Smooth muscle cell (in vitro differentiated cells): ENCODE measurements at regions not wholly inside any gene's neighbourhood (a gene's known extent, or its start where the extent isn't known, plus 50 kb on each side); places are given as distances from the start of the nearest gene placed in this dataset.

Source experiments
- DNase-seq: peaks from one replicate; lab custom pipeline; 2025; ENCODE audit not compliant: unreplicated experiment; lab: John Stamatoyannopoulos, UW
- H2AFZ ChIP-seq: fragments of 200-600 bp; sonication (generic); 2 replicates; pipeline ENCODE4 v1.6.0; 2016; ENCODE audit warnings: antibody characterized with exemption, low read depth, mild to moderate bottlenecking
- H3F3A ChIP-seq: fragments of 200-600 bp; sonication (generic); 2 replicates; pipeline ENCODE4 v1.6.0; 2017; ENCODE audit warnings: antibody characterized with exemption, low read depth
- H3K27ac ChIP-seq: fragments of 200-600 bp; sonication (generic); 2 replicates; pipeline ENCODE4 v1.5.1; 2016; ENCODE audit warnings: low read depth, mild to moderate bottlenecking
- H3K27me3 ChIP-seq: fragments of 200-600 bp; sonication (generic); 2 replicates; pipeline ENCODE4 v1.6.1; 2016; ENCODE audit warnings: low read depth, mild to moderate bottlenecking
- H3K36me3 ChIP-seq: fragments of 200-600 bp; sonication (generic); 2 replicates; pipeline ENCODE4 v1.5.1; 2016; ENCODE audit warnings: low read depth
- H3K4me1 ChIP-seq: fragments of 200-600 bp; sonication (generic); 2 replicates; pipeline ENCODE4 v1.5.1; 2016; ENCODE audit warnings: low read depth
- H3K4me2 ChIP-seq: fragments of 200-600 bp; sonication (generic); 2 replicates; pipeline ENCODE4 v1.6.0; 2016; ENCODE audit warnings: mild to moderate bottlenecking
- H3K4me3 ChIP-seq: fragments of 200-600 bp; sonication (generic); 2 replicates; pipeline ENCODE4 v1.5.1; 2016; ENCODE audit warnings: mild to moderate bottlenecking
- H3K79me2 ChIP-seq: fragments of 200-600 bp; sonication (generic); 2 replicates; pipeline ENCODE4 v1.6.0; 2016; ENCODE audit warnings: low read depth, mild to moderate bottlenecking
- H3K9ac ChIP-seq: fragments of 200-600 bp; sonication (generic); 2 replicates; pipeline ENCODE4 v1.6.0; 2016; ENCODE audit warnings: low read depth
- H3K9me3 ChIP-seq: fragments of 200-600 bp; sonication (generic); replicated peaks from 2 replicates; pipeline ENCODE4 v1.5.1; 2016; ENCODE audit warnings: low read depth
- H4K20me1 ChIP-seq: fragments of 200-600 bp; sonication (generic); 2 replicates; pipeline ENCODE4 v1.6.0; 2016; ENCODE audit warnings: low read depth
- WGBS: methylation state at CpG from one replicate; pipeline ENCODE4 v1.1.7; 2016; ENCODE audit warnings: low lambda C conversion rate; 5-methylcytosine and 5-hydroxymethylcytosine counted together
- TF ChIP-seq, protein P1 (sequence below): fragments of 200-600 bp; sonication (generic); IDR thresholded peaks from 2 replicates; pipeline ENCODE4 v1.5.1; 2017; ENCODE audit warnings: borderline replicate concordance, mild to moderate bottlenecking, antibody characterized with exemption; ENCODE audit not compliant: insufficient read depth, poor library complexity, severe bottlenecking

DNA sequence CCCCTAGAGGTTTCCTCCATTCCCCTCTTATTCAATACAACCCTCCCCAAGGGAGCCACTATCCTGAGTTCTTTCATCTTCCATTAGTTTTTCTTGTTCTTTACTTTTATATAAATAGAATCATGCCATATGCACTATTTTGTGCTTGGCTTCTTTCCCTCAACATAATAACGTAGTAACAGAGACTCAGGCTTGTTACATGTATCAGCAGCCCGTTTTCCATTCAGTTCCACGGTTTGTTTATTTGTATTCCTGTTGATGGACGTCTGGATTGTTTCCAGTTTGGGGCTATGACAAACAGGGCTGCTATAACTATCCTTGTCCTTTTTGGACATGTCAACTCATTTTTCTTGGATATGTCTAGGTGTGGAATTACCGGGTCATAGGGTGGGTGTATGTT is 264.4 kb upstream of the MKI67 start:
- Histone ChIP-seq H3K27me3 (peaks cover 3% of the 10 kb centered on the region), H3K4me1 (no peaks in the 10 kb centered on the region), H4K20me1 (no peaks in the 10 kb centered on the region), H3K9ac (no peak overlapping the region), H2AFZ (no peak overlapping the region), H3K27ac (no peak overlapping the region), H3K4me2 (no peak overlapping the region), H3K36me3 (no peaks in the 10 kb centered on the region), H3F3A (no peaks in the 10 kb centered on the region), H3K9me3 (no peaks in the 10 kb centered on the region), H3K79me2 (no peaks in the 10 kb centered on the region), H3K4me3 (no peak overlapping the region)
- no peak for DNase-seq
- TF ChIP-seq, protein P1, sequence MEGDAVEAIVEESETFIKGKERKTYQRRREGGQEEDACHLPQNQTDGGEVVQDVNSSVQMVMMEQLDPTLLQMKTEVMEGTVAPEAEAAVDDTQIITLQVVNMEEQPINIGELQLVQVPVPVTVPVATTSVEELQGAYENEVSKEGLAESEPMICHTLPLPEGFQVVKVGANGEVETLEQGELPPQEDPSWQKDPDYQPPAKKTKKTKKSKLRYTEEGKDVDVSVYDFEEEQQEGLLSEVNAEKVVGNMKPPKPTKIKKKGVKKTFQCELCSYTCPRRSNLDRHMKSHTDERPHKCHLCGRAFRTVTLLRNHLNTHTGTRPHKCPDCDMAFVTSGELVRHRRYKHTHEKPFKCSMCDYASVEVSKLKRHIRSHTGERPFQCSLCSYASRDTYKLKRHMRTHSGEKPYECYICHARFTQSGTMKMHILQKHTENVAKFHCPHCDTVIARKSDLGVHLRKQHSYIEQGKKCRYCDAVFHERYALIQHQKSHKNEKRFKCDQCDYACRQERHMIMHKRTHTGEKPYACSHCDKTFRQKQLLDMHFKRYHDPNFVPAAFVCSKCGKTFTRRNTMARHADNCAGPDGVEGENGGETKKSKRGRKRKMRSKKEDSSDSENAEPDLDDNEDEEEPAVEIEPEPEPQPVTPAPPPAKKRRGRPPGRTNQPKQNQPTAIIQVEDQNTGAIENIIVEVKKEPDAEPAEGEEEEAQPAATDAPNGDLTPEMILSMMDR, result no peak
- WGBS, result 71% methylated on average over 5 of the region's 5 CpGs

DNA sequence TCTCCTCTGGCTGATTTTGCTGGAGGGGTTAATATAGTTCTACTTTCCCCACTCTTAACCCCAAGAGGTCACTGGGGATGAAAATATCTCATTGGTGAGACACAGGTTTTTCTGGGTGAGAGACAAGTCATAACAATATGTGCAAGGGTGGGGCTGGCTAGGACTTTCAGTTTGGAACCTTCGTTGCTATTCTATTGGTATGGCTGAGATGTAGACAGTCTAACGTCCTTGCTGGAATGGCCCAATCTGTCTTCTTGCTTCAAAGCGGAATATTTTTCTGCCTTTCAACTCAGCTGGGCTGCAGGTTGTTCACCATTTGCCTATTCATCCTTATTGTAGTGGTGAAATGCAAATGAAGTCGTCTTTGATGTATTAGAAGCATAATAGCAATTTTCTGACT is 267.3 kb upstream of the MKI67 start:
- H3F3A ChIP-seq, result no peaks in the 10 kb centered on the region
- WGBS, result 66% methylated on average over 4 of the region's 4 CpGs
- no peaks in the 10 kb centered on the region for H3K9me3 ChIP-seq
- H3K4me2 ChIP-seq, result no peak overlapping the region
- H2AFZ ChIP-seq, result no peak overlapping the region
- DNase-seq, result no peak
- H4K20me1 ChIP-seq, result no peaks in the 10 kb centered on the region
- H3K4me3 ChIP-seq, result no peak overlapping the region
- H3K4me1 ChIP-seq, result no peaks in the 10 kb centered on the region
- TF ChIP-seq, protein P1, result no peak
- H3K27ac ChIP-seq, result no peak overlapping the region
- H3K79me2 ChIP-seq, result no peaks in the 10 kb centered on the region
- no peaks in the 10 kb centered on the region for H3K36me3 ChIP-seq
- H3K9ac ChIP-seq, result no peak overlapping the region
- H3K27me3 ChIP-seq, result no peaks in the 10 kb centered on the region

DNA sequence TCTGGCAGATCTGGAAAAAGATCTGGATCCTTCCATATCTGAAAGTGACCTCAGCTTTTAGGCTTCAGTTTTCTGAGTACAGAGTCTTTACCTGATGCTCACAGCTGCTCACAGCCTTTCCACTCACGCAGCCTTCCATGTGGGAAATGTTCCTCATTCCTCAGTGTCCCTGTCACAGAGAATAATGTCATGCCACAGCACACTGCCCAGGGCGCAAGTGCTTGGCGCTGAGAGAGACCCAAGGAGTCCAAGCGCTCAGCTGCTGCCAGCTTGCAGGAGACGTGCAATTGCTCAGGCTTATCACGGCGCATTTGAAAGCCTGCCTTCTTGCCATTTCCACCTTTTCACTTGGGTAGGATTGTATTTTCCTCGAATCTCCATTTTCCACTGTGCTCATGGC is 271.9 kb upstream of the MKI67 start:
- Histone ChIP-seq H3K4me3 (no peak overlapping the region), H3K9ac (no peak overlapping the region), H3K36me3 (no peaks in the 10 kb centered on the region), H3K4me1 (no peaks in the 10 kb centered on the region), H3K9me3 (no peaks in the 10 kb centered on the region), H3K27me3 (no peaks in the 10 kb centered on the region), H3F3A (no peaks in the 10 kb centered on the region), H2AFZ (no peak overlapping the region), H3K4me2 (no peak overlapping the region), H4K20me1 (no peaks in the 10 kb centered on the region), H3K27ac (no peak overlapping the region), H3K79me2 (no peaks in the 10 kb centered on the region)
- no peak for DNase-seq
- 92% methylated on average over 8 of the region's 8 CpGs for WGBS
- TF ChIP-seq, protein P1, result no peak

DNA sequence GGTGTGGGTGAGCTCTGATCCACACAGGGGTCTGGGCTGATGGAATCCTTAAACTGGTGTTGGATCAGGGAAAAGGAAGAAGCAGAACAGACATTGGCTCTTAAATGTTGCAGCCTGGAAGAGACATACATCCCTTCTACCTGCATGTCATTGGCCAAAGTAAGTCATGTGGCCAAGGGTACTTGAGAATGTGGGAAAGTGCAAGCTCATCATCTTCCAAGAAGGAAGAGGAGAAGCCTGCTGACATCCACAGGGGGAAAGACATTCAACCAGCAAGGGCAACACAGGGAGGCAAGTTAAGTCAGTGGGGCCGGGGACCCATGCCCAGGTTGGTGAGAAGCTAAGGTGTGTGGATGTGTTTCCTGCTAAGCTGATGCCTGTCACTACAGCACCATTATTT is 272.8 kb upstream of the MKI67 start:
- H3K27me3 ChIP-seq, result no peaks in the 10 kb centered on the region
- no peak for DNase-seq
- no peaks in the 10 kb centered on the region for H3F3A ChIP-seq
- no peak overlapping the region for H3K4me2 ChIP-seq
- no peak overlapping the region for H3K4me3 ChIP-seq
- H3K4me1 ChIP-seq, result no peaks in the 10 kb centered on the region
- H3K9ac ChIP-seq, result no peak overlapping the region
- no peaks in the 10 kb centered on the region for H3K9me3 ChIP-seq
- TF ChIP-seq, protein P1, result no peak
- H3K27ac ChIP-seq, result no peak overlapping the region
- no peaks in the 10 kb centered on the region for H4K20me1 ChIP-seq
- no peak overlapping the region for H2AFZ ChIP-seq
- 96% methylated on average over 1 of the region's 1 CpG for WGBS
- no peaks in the 10 kb centered on the region for H3K36me3 ChIP-seq
- no peaks in the 10 kb centered on the region for H3K79me2 ChIP-seq
